WTC11 (cell line): ENCODE measurements at regions not wholly inside any gene's neighbourhood (a gene's known extent, or its start where the extent isn't known, plus 50 kb on each side); places are given as distances from the start of the nearest gene placed in this dataset.

Experiments used
- ATAC-seq: fragments of 200-7000 bp; cut with Tn5 transposase; 2 replicates; pipeline ENCODE4 v1.10.0; 2021; ENCODE audit warnings: mild to moderate bottlenecking, moderate library complexity
- CTCF ChIA-PET: fragments of 300-600 bp; sonication (Branson Sonifier 250); formaldehyde crosslinking; loops from one replicate; lab custom pipeline; 2021; ENCODE audit warnings: antibody characterized with exemption; lab: Charles Lee
- POLR2A ChIA-PET: fragments of 350-600 bp; sonication (Branson Sonifier 250); formaldehyde crosslinking; loops from one replicate; lab custom pipeline; 2021; ENCODE audit warnings: antibody characterized with exemption; lab: Charles Lee
- DNase-seq: peaks from one replicate; pipeline ENCODE4 v3.0.0; 2021; ENCODE audit warnings: low spot score
- H3K27ac Mint-ChIP-seq: 2 replicates; pipeline ENCODE4 v1.8.0; 2021; ENCODE audit warnings: mixed read lengths
- H3K27me3 Mint-ChIP-seq: 2 replicates; pipeline ENCODE4 v1.8.0; 2021; ENCODE audit warnings: low read depth, mild to moderate bottlenecking, moderate library complexity, mixed read lengths
- H3K36me3 Mint-ChIP-seq: 2 replicates; pipeline ENCODE4 v1.8.0; 2021; ENCODE audit warnings: mixed read lengths
- H3K4me1 Mint-ChIP-seq: 2 replicates; pipeline ENCODE4 v1.8.0; 2022; ENCODE audit warnings: mixed read lengths
- H3K4me3 Mint-ChIP-seq: 2 replicates; pipeline ENCODE4 v1.8.0; 2021; ENCODE audit warnings: mild to moderate bottlenecking, moderate library complexity, mixed read lengths
- H3K9me3 Mint-ChIP-seq: 2 replicates; pipeline ENCODE4 v1.8.0; 2021; ENCODE audit warnings: mixed read lengths
- AR ChIP-seq: fragments of 250-450 bp; sonication (Bioruptor Pico); IDR thresholded peaks from 2 replicates; pipeline ENCODE4 v1.9.0; 2021; ENCODE audit warnings: mild to moderate bottlenecking
- CREB1 ChIP-seq: sonication (generic); formaldehyde crosslinking; IDR thresholded peaks from 2 replicates; pipeline ENCODE4 v1.8.0; 2023; ENCODE audit warnings: mild to moderate bottlenecking, missing genetic modification reagents
- ERG ChIP-seq: fragments of 250-450 bp; sonication (Bioruptor Pico); IDR thresholded peaks from 2 replicates; pipeline ENCODE4 v1.8.0; 2021; ENCODE audit warnings: mild to moderate bottlenecking
- GRHL2 ChIP-seq: fragments of 250-450 bp; sonication (Bioruptor Pico); IDR thresholded peaks from 2 replicates; pipeline ENCODE4 v1.8.0; 2022; ENCODE audit warnings: mild to moderate bottlenecking, moderate library complexity; ENCODE audit not compliant: insufficient replicate concordance, severe bottlenecking
- GTF2I ChIP-seq: fragments of 250-450 bp; sonication (Bioruptor Pico); conservative IDR thresholded peaks from 2 replicates; pipeline ENCODE4 v1.4.0; 2021; ENCODE audit warnings: mild to moderate bottlenecking
- HMGA2 ChIP-seq: fragments of 250-450 bp; sonication (Bioruptor Pico); IDR thresholded peaks from 2 replicates; pipeline ENCODE4 v1.4.0; 2021; ENCODE audit warnings: mild to moderate bottlenecking, moderate library complexity
- HMGXB4 ChIP-seq: sonication (generic); formaldehyde crosslinking; IDR thresholded peaks from 2 replicates; pipeline ENCODE4 v1.8.1; 2023; ENCODE audit warnings: mild to moderate bottlenecking, moderate library complexity, missing genetic modification reagents
- MYBL2 ChIP-seq: sonication (generic); formaldehyde crosslinking; IDR thresholded peaks from 2 replicates; pipeline ENCODE4 v1.8.1; 2023; ENCODE audit warnings: mild to moderate bottlenecking, moderate library complexity, missing genetic modification reagents
- OVOL2 ChIP-seq: fragments of 250-450 bp; sonication (Bioruptor Pico); IDR thresholded peaks from 2 replicates; pipeline ENCODE4 v1.9.0; 2021; ENCODE audit warnings: mild to moderate bottlenecking, borderline replicate concordance
- TCF7 ChIP-seq: sonication (generic); formaldehyde crosslinking; IDR thresholded peaks from 2 replicates; pipeline ENCODE4 v1.8.0; 2022; ENCODE audit warnings: mild to moderate bottlenecking, low read depth, missing genetic modification reagents, moderate library complexity
- ZBTB21 ChIP-seq: sonication (generic); formaldehyde crosslinking; IDR thresholded peaks from 2 replicates; pipeline ENCODE4 v1.8.1; 2023; ENCODE audit warnings: mild to moderate bottlenecking, missing genetic modification reagents, borderline replicate concordance
- TF ChIP-seq, protein P1 (sequence below): fragments of 250-450 bp; sonication (Bioruptor Pico); IDR thresholded peaks from 2 replicates; pipeline ENCODE4 v2.1.2; 2022; ENCODE audit warnings: mild to moderate bottlenecking, moderate library complexity
- TF ChIP-seq, protein P2 (sequence below): sonication (generic); formaldehyde crosslinking; IDR thresholded peaks from 2 replicates; pipeline ENCODE4 v1.8.1; 2022; ENCODE audit warnings: low read depth, missing genetic modification reagents, borderline replicate concordance

DNA sequence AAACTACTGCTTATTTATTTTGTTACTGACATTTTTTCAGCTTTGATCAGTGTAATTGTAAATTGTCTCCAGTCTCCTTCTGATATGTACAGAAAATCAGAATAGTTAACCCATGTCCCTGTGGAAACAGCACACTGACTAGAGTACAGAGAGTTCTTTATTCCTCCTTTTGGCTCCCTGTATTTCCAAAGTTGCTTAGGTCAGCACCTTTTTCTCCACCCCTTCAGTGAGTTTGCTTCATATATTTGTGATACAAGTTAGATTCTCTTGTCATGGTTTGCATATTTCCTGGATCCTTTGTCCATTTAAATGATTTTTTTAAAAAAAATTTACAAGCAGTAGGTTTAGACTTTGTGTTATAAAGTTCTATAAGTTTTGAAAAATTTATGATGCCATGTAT is 2051.1 kb upstream of the LRRTM1 start:
- Mint-ChIP-seq H3K4me1 (no peaks in the 10 kb centered on the region), H3K27ac (no peak overlapping the region), H3K9me3 (peaks cover 37% of the 10 kb centered on the region), H3K36me3 (peaks cover 18% of the 10 kb centered on the region), H3K4me3 (no peak overlapping the region)
- DNase-seq (no peak), ATAC-seq (no peak)
- ChIA-PET POLR2A (no interaction called here), CTCF (no interaction called here)
- TF ChIP-seq AR (CRISPR knock-in tag): no peak
- no peak for TF ChIP-seq HMGA2 (CRISPR knock-in tag)
- no peak for TF ChIP-seq ZBTB21 (CRISPR knock-in tag)
- no peak for TF ChIP-seq OVOL2 (CRISPR knock-in tag)
- no peak for TF ChIP-seq TCF7
- TF ChIP-seq MYBL2 (CRISPR knock-in tag): no peak
- TF ChIP-seq, all 79 proteins: peak for 0
- no peaks in the 10 kb centered on the region; the same call in 1 of the 2 replicates for H3K27me3 Mint-ChIP-seq

GRCh38 chr2:82345910-82346309 is 2041.4 kb upstream of the LRRTM1 start:
- ATAC-seq: no peak
- H3K4me3 Mint-ChIP-seq: no peak overlapping the region

GRCh38 chr2:82344670-82345069 is 2040.1 kb upstream of the LRRTM1 start:
- DNase-seq: no peak
- TF ChIP-seq, protein P1, sequence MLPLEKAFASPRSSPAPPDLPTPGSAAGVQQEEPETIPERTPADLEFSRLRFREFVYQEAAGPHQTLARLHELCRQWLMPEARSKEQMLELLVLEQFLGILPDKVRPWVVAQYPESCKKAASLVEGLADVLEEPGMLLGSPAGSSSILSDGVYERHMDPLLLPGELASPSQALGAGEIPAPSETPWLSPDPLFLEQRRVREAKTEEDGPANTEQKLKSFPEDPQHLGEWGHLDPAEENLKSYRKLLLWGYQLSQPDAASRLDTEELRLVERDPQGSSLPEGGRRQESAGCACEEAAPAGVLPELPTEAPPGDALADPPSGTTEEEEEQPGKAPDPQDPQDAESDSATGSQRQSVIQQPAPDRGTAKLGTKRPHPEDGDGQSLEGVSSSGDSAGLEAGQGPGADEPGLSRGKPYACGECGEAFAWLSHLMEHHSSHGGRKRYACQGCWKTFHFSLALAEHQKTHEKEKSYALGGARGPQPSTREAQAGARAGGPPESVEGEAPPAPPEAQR (CRISPR knock-in tag): no peak
- TF ChIP-seq MYBL2 (CRISPR knock-in tag) (no peak), GTF2I (CRISPR knock-in tag) (no peak)
- TF ChIP-seq, all 79 proteins: peak for 0
- CTCF ChIA-PET: interaction anchor here (0.9 to 1.1 kb wide), 3 partner anchors 9 to 1971 kb away, joined by 3 read pairs; no protein-coding TSS in a partner anchor
- Mint-ChIP-seq H3K4me1 (0 out of 2 replicates have a peak, but pooled peaks cover 2% of the 10 kb centered on the region), H3K27me3 (no peaks in the 10 kb centered on the region), H3K36me3 (no peaks in the 10 kb centered on the region), H3K27ac (no peak overlapping the region), H3K9me3 (no peaks in the 10 kb centered on the region), H3K4me3 (no peak overlapping the region)
- ATAC-seq: peak; percentile 60
- POLR2A ChIA-PET: no interaction called here

More at GRCh38 chr2:82345910-82346309, 2041.4 kb upstream of the LRRTM1 start:
- CTCF ChIA-PET: no interaction called here
- 0 out of 2 replicates have a peak, but pooled peaks cover 2% of the 10 kb centered on the region for H3K4me1 Mint-ChIP-seq
- no peak for DNase-seq
- H3K9me3 Mint-ChIP-seq: no peaks in the 10 kb centered on the region
- no peaks in the 10 kb centered on the region for H3K36me3 Mint-ChIP-seq
- no peak overlapping the region for H3K27ac Mint-ChIP-seq
- TF ChIP-seq HMGA2 (CRISPR knock-in tag) (no peak), ERG (no peak), CREB1 (CRISPR knock-in tag) (no peak), GRHL2 (CRISPR knock-in tag) (no peak), TCF7 (no peak), HMGXB4 (no peak)
- TF ChIP-seq, protein P2, sequence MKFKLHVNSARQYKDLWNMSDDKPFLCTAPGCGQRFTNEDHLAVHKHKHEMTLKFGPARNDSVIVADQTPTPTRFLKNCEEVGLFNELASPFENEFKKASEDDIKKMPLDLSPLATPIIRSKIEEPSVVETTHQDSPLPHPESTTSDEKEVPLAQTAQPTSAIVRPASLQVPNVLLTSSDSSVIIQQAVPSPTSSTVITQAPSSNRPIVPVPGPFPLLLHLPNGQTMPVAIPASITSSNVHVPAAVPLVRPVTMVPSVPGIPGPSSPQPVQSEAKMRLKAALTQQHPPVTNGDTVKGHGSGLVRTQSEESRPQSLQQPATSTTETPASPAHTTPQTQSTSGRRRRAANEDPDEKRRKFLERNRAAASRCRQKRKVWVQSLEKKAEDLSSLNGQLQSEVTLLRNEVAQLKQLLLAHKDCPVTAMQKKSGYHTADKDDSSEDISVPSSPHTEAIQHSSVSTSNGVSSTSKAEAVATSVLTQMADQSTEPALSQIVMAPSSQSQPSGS (CRISPR knock-in tag): no peak
- TF ChIP-seq, all 79 proteins: peak for 0
- POLR2A ChIA-PET: no interaction called here
- H3K27me3 Mint-ChIP-seq: no peaks in the 10 kb centered on the region
